DMS79 treated with DMSO at 0.1 percent for 48 hours (cell line): ENCODE measurements at regions not wholly inside any gene's neighbourhood (a gene's known extent, or its start where the extent isn't known, plus 50 kb on each side); places are given as distances from the start of the nearest gene placed in this dataset.
A peak's percentile ranks its signal among the peaks of the same experiment; 100 is the strongest.

Source experiments
- DNase-seq: peaks from one replicate; lab custom pipeline; 2025; lab: John Stamatoyannopoulos, UW

DNA sequence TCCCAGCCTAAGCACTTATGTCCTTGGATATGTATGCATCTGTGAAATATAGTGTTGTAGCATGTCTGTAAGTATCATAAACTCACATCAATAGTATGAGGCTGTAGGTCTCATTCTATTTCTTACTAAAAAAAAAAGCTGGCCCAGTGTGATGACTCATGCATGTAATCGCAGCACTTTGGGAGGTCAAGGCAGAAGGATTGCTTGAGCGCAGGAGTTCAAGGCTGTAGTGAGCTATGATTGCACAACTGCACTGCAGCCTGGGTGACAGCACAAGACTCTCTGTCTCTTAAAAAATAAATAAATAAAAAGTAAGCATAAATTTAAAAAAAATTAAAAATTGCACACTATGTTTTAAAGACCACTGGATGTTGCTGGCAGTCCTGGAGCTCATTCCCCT is 79.1 kb upstream of the SPATA13 start:
- no peak for DNase-seq

DNA sequence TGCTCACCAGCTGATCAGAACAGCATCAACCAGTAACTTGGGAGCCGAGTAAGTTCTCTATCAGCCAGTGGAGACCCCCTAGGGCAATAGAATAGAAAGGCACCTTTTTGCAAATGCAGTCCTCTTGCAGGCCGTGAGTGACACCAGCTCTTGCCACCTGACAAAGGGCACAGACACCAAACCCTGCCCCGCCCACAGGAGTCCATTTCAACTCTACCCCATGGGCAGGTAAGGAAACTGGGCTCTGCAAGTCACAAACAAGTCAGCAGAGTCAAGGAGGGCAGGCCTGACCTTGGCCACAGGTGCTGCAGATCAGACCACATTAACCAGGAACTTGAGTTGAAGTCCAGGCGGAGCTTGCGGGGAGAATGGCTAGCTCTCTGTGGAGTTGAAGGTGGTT is 77.4 kb upstream of the SPATA13 start:
- no peak for DNase-seq

GRCh38 chr13:24083722-24084421 is 76.6 kb upstream of the SPATA13 start:
- DNase-seq: no peak

GRCh38 chr13:24085662-24086061 is 74.9 kb upstream of the SPATA13 start:
- DNase-seq: peak; percentile 29

DNA sequence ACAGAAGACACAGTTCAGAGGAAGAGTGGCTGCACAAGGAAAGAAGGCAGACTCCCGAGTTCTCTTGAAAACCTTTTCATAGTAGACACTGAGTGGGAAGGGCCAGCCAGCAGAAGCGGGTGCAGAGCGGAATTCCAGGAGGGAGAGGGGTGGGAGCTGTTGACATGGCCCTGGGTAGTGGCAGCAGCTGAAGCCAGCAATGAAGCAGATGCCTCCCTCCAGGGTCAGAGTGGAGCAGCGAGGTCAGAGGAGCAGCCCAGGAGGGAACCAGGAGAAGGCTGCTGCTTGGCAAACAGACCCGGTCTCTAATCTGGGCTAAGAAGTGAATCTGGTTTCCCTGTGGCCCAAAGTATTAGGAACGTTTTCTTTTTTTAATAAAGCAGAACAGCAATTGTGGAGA is 73.9 kb upstream of the SPATA13 start:
- DNase-seq: no peak

- no peak for DNase-seq
These were observed 72.8 kb upstream of the SPATA13 start for GRCh38 chr13:24087605-24088225.

- DNase-seq: no peak
These were observed 70.5 kb upstream of the SPATA13 start for GRCh38 chr13:24090049-24090448.

GRCh38 chr13:24091080-24091479 is 69.4 kb upstream of the SPATA13 start:
- DNase-seq: no peak

DNA sequence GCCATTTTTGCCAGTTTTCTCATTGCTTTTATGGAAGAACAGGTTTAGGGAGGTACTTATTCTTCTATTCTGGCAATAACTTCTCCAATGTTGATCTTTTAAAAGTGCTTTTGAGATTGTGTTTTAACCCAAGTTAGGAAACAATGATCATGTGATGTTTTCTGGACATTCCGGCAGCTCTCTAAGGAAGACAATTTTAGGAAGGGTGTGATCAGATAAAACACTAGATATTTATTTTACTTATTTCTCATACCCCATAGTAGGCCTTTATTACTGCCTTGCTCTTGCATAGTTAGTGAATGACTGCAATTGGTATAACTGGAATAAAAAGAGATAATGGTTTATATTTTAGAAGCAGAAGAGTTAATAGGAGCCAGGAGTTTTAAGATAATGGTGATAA is 68.4 kb upstream of the SPATA13 start:
- no peak for DNase-seq

DNA sequence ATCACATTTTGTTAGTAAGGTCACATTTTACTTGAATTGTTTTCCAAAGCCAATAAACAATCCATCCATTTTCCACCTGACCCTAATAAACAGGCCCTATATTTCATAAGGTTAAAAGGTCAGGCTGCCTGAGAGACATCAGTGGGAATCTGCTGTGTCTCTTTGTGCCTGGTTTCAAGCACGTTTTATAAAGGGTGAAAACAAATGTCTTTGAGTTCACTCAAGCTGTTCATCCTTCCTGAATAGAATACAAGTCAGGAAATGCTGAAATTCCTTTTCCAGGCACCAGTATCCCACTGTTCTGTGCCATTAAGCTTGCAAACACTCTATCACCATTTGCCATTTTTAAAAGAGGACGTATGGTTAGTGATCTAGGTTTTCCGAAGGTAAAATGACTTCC is 67.5 kb upstream of the SPATA13 start:
- DNase-seq: no peak

- no peak for DNase-seq
These were observed 63.9 kb upstream of the SPATA13 start for GRCh38 chr13:24096659-24097058.

DNA sequence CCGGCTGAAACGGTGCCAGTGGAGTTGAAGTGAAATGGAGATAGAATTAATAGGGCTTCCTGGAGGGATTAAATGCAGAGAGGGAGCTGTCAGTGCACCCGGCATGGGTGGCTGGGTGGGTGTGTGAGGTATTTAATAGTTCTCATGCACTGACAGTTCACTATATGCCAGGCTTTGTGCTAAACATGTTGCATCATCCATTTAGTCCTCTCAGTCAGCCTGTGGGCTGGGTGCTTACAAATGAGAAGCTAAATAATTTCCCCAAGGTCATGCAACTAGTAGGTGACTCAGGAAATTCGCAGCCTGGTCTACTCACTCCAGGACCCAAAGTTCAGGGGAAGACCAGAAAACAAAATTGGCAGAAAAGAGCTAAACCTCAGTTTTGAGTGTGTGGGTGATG is 63.5 kb upstream of the SPATA13 start:
- DNase-seq: no peak

- DNase-seq: no peak
These were observed 62.9 kb upstream of the SPATA13 start for GRCh38 chr13:24097667-24098066.

GRCh38 chr13:24099490-24099889 is 61.0 kb upstream of the SPATA13 start:
- DNase-seq: no peak

DNA sequence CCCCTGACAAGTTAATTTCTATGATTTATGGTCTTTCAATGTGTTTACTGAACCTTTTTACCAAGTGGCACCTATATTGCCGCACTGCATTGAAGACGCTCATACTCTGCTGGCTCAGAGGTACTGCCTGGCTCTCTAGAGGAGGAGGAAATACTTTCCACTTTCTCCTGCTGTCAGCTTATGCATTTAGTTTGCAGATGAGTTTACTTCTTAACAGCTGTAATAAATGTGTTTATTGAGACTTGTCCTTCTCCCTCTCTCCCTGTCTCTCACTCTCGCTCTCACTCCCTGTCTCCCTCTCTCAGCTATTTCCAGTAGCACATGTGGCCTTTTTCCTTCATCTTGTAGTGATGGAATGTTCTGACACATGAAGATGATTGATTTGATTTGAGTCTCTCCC is 60.3 kb upstream of the SPATA13 start:
- DNase-seq: no peak

- no peak for DNase-seq
These were observed 56.6 kb upstream of the SPATA13 start for GRCh38 chr13:24103782-24104372.

- no peak for DNase-seq
These were observed 55.8 kb upstream of the SPATA13 start for GRCh38 chr13:24104723-24105122.

DNA sequence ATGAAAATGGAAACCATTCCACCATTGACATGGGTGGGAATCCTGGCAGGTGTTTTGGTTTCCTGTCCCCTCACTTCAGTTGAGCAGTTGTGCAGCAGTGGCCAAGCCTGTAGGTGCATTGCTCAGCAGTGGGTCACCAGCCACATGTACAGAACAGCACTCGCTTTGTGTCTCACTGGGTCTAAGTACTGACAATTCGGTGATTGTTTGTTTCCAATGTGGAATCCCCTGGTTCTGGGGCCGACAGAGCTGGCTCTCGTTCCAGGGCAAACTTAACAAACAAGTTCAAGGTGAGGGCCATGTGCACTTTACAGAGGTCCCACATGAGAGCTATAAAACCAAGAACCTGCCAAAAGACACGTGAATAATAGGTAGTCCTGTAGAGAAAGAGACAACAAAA is 54.1 kb upstream of the SPATA13 start:
- DNase-seq: no peak

DNA sequence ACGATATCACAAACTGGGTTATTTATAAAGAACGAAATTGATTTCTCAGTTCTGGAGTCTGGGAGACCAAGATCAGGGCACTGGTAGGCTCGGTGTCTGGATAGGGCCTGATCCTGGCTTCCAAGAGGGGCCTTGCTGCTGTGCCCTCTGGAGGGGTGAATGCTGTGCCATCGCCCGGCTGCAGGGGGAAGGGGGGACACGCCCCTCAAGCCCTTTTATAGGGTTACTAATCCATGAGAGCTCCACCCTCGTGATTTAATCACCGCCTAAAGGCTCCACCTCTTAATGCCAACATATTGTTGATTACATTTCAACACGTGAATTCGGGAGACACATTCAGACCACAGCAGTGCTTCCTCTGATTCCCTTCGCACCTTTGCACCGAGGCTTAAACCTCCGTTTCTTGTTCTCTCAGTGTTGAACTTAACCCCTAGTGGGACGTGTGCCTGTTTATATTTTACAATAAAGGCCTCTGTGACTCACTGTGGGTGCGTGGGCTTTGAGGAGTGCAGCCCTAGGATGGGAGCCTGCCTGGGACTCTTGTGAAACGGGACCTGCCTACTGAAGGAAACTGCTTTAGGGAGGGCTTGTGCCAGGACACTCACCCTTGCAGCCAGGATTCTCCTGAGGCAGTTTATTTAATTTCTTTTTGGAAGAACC is 52.4 kb upstream of the SPATA13 start:
- no peak for DNase-seq

DNA sequence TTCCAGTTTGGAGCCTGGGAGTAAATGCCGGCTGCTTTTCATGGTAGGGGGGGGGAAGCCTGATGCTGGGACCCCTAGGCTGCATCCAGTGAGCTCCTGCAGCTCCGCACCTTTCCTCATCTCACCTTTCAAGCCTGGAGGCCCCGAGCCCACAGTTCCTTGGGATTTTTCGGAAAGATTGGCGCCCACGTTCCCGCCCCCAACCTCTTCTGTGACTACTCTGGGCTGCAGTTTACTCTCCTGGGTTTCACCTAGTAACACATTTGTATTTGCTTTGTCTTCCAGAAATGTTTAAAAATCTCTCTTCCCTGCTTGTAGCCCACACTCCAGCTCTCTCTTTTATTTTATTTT is 51.9 kb upstream of the SPATA13 start:
- no peak for DNase-seq

DNA sequence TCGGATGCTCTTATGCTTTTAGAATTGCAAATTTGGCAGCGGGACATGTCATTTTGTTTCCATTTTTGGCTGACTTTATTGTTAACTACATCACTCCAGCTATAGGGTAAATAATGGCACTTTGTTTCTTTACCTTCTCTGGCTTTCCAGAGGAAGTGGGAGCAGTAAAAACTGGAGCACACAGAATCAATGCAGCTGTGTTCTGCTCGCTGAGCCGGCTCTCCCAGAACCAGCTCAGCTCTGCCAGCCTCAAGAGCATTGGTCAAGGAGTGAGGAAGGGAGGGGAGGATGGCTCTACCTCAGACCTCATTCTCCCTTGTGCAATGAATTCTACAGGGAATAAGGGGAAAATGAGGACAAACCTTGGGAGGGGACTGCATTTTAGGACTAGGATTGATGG is 50.5 kb upstream of the SPATA13 start:
- DNase-seq: no peak
